ENCODE measurements at regions not wholly inside any gene's neighbourhood (a gene's known extent, or its start where the extent isn't known, plus 50 kb on each side); places are given as distances from the start of the nearest gene placed in this dataset.

- no peak for DNase-seq (ENCODE audit: low read depth, low spot score)
- peak overlapping the region; percentile 36 for H3K27ac Mint-ChIP-seq (ENCODE audit: unreplicated experiment)
- no peaks in the 10 kb centered on the region for H3K27me3 Mint-ChIP-seq (ENCODE audit: low read depth)
- H3K4me3 Mint-ChIP-seq = no peak overlapping the region
- H3K4me1 Mint-ChIP-seq = no peaks in the 10 kb centered on the region
- peaks cover 21% of the 10 kb centered on the region for H3K36me3 Mint-ChIP-seq (ENCODE audit: low read depth)
- peaks cover 2% of the 10 kb centered on the region for H3K9me3 Mint-ChIP-seq
- no peak for TF ChIP-seq CTCF (conservative IDR thresholded peaks at IDR 0.05)
Observed at GRCh38 chr1:198842686-198843085, 203.8 kb downstream of the PTPRC start.

GRCh38 chr1:198845271-198845670 is 206.4 kb downstream of the PTPRC start:
- Mint-ChIP-seq H3K36me3 (ENCODE audit: low read depth) (peaks cover 21% of the 10 kb centered on the region), H3K27ac (ENCODE audit: unreplicated experiment) (no peak overlapping the region)

GRCh38 chr1:198845851-198846250 is 207.0 kb downstream of the PTPRC start:
- no peak for DNase-seq (ENCODE audit: low read depth, low spot score)
- H3K4me1 Mint-ChIP-seq = peaks cover 3% of the 10 kb centered on the region
- H3K36me3 Mint-ChIP-seq (ENCODE audit: low read depth) = peaks cover 21% of the 10 kb centered on the region
- no peak for TF ChIP-seq CTCF (conservative IDR thresholded peaks at IDR 0.05)
- H3K27ac Mint-ChIP-seq (ENCODE audit: unreplicated experiment) = no peak overlapping the region
- no peaks in the 10 kb centered on the region for H3K27me3 Mint-ChIP-seq (ENCODE audit: low read depth)
- H3K9me3 Mint-ChIP-seq = peaks cover 4% of the 10 kb centered on the region
- no peak overlapping the region for H3K4me3 Mint-ChIP-seq

More at GRCh38 chr1:198845271-198845670, 206.4 kb downstream of the PTPRC start:
- DNase-seq (ENCODE audit: low read depth, low spot score) = no peak
- peaks cover 3% of the 10 kb centered on the region for H3K4me1 Mint-ChIP-seq
- no peaks in the 10 kb centered on the region for H3K27me3 Mint-ChIP-seq (ENCODE audit: low read depth)
- no peak overlapping the region for H3K4me3 Mint-ChIP-seq
- H3K9me3 Mint-ChIP-seq = peaks cover 4% of the 10 kb centered on the region
- no peak for TF ChIP-seq CTCF (conservative IDR thresholded peaks at IDR 0.05)

- no peak overlapping the region for H3K27ac Mint-ChIP-seq (ENCODE audit: unreplicated experiment)
- TF ChIP-seq CTCF (conservative IDR thresholded peaks at IDR 0.05) = no peak
- no peak overlapping the region for H3K4me3 Mint-ChIP-seq
- H3K36me3 Mint-ChIP-seq (ENCODE audit: low read depth) = peaks cover 21% of the 10 kb centered on the region
- H3K9me3 Mint-ChIP-seq = peaks cover 4% of the 10 kb centered on the region
- no peak for DNase-seq (ENCODE audit: low read depth, low spot score)
- no peaks in the 10 kb centered on the region for H3K27me3 Mint-ChIP-seq (ENCODE audit: low read depth)
- H3K4me1 Mint-ChIP-seq = peaks cover 3% of the 10 kb centered on the region
Observed at GRCh38 chr1:198846556-198846955, 207.7 kb downstream of the PTPRC start.

GRCh38 chr1:198848206-198848605 is 209.4 kb downstream of the PTPRC start:
- H3K4me3 Mint-ChIP-seq = no peak overlapping the region
- no peak for TF ChIP-seq CTCF (conservative IDR thresholded peaks at IDR 0.05)
- peaks cover 25% of the 10 kb centered on the region for H3K36me3 Mint-ChIP-seq (ENCODE audit: low read depth)
- H3K4me1 Mint-ChIP-seq = peaks cover 3% of the 10 kb centered on the region
- DNase-seq (ENCODE audit: low read depth, low spot score) = no peak
- H3K9me3 Mint-ChIP-seq = peaks cover 7% of the 10 kb centered on the region
- no peak overlapping the region for H3K27ac Mint-ChIP-seq (ENCODE audit: unreplicated experiment)
- H3K27me3 Mint-ChIP-seq (ENCODE audit: low read depth) = no peaks in the 10 kb centered on the region

GRCh38 chr1:198848649-198849048 is 209.8 kb downstream of the PTPRC start:
- Mint-ChIP-seq H3K4me3 (no peak overlapping the region), H3K27me3 (ENCODE audit: low read depth) (no peaks in the 10 kb centered on the region), H3K9me3 (peaks cover 7% of the 10 kb centered on the region), H3K27ac (ENCODE audit: unreplicated experiment) (no peak overlapping the region), H3K4me1 (peaks cover 3% of the 10 kb centered on the region), H3K36me3 (ENCODE audit: low read depth) (peaks cover 24% of the 10 kb centered on the region)
- no peak for TF ChIP-seq CTCF (conservative IDR thresholded peaks at IDR 0.05)
- DNase-seq (ENCODE audit: low read depth, low spot score) = no peak

All from neural crest cell (in vitro differentiated cells).